ENCODE measurements at regions not wholly inside any gene's neighbourhood (a gene's known extent, or its start where the extent isn't known, plus 50 kb on each side); places are given as distances from the start of the nearest gene placed in this dataset.
A peak's percentile ranks its signal among the peaks of the same experiment; 100 is the strongest.

DNA sequence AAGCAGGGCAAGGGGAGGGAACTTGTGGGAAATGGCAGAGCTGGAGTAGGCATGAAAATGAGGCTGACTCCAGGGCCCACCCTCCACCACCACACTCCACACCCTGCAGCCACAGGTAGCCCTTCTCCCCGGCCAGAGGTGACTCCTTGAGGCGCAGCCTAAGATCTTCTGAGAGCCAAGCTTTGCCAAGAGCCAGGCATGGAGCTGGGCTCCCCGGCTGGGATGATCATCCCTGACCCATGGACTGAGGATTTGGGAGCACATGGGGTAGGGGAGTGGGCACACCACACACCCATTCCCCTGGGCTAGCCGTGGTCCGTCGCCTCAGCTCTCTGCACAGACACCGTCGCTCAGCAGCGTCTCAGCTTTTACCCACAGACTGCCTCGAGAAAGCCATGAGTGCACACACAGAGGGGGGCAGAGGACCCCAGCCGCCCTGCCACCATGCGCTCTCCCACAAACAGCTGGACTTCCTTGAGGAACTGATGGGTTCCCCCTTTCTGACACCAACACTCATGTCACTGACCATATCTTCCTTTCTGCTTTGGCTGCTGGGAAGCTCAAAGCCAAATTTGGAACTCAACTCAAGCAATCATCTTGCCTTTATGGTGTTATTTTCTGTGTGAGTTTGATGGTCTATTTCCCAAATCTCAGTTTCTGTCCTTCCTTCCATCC lies 123.6 kb upstream of the RUNX3 start:
- no peak for DNase-seq

DNA sequence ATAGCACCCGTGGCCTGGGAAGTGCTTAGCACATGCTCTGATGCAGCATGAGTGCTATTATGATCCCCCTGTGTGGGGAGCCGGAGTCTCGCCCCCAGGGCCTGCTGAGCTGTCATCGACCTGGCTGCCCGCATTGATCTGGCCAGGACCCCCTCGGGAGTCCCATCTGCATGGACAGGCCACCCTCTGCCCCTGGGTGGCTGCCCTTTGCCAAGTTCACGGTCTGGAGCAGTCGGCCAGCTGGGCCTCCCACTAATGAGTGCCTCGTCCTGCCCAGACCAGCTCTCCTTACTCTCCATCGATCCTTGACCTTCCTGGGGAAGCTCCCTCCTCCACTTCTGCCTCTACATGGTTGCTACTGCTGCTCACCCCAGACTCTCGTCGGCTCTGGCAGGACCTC lies 121.8 kb upstream of the RUNX3 start:
- DNase-seq: no peak

DNA sequence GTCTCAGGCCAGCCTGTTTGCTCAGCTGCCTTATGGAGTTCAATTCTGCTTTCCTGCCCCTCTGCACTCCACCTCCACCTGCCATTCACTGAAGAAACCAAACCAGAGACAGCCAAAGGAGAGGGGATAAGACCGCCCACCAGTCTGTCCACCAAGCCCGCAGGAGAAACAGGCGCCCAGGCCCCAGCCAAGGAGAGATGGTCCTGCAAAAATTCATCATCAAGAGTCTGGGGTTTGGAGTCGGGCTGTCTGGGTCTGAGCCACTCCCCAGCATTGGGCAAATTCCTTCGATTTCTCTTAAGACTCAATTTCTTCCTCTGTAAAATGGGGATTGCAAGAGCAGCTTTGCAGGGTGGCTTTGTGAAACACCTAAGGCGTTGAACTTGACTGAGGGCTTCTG lies 121.4 kb upstream of the RUNX3 start:
- DNase-seq: no peak

DNA sequence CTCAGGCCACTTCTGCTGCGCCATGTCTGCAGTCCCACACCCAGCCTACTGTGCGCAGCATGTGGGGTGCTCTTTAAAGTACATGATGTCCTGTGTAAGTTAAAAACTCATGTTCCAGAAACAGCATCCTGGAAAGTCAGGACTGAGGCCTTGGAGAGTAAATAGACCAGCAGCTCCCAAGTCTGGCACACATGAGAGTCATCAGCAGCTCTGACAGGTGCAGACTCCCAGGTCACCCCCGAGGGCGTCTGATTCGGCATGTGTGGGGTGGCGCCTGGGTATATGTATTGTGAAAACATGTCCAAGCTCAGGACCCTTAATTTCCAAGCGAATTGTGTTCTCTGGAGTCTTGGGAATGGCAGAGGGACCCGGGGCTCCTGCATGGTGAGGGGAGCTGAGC lies 120.1 kb upstream of the RUNX3 start:
- DNase-seq: no peak

DNA sequence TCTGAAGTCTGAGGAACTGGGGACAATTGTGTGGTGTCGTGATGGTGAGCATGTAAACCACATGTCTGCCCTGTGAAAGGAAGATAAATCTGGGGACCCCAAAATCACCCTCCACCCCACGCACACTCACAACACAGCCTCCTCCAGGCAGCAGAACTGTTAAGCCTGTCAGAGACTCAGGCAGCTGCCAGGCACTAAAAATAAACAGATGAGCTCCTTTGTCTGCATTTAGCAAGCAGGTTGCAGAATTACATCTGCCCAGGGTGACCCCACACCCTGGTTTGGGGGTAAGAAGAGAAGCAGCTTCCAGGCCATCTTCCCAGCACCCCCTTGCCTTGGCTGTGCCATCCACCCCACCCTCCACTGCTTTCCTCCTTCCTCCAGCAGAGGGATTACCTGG lies 119.1 kb upstream of the RUNX3 start:
- no peak for DNase-seq

DNA sequence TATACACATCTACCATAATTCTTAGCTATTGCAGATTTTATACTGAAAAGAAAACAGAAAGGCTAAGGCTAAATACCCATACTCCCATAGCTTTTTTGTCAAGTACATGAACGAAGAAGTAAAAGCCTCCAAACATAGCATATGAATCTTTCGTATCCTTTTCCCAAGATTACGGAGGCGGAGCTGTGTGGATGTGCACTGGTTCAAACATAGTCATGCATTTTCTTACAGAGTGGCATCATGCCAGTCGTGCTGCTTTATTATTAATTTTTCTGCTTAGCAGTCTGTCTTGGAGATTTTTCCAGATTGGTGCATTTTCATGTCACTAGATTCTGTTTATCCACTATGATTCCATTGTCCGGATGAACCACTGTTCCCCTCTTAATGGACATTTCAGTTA lies 118.7 kb upstream of the RUNX3 start:
- DNase-seq: no peak

DNA sequence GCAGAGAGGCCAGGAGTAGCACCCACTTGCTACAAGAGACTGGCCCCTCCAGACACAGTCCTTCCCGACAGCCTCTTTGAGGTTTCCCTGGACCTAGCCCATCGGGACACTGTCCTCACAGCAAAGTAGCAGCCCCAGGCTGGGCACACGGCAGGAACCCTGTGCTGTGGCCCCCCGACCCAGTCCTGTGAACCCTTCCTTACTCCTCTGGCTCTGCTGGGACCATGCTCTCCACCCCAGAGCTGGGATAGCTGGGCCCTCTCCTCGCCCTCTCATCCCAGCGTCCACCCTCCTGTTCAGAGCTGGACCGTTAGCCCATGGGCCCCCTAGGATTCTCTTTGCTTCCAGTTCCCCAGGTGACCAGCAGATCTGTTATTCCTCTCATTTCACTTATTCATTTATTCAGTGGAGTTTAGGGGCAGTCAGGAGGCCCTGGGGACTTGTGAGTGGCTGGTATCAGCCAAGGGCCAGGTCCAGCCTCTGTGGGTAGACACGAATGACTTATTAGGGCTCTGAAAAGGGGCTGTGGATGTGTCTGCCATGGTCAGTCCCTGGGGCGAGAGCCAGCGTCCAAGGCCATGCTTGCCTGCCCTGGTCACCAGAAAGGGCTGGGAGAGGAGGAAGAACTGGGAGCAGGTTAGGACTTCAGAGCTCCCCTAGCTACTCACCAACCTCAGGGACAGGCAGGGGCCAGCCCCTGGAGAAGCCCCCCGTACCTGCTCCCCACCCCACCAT lies 117.6 kb upstream of the RUNX3 start:
- DNase-seq: no peak

DNA sequence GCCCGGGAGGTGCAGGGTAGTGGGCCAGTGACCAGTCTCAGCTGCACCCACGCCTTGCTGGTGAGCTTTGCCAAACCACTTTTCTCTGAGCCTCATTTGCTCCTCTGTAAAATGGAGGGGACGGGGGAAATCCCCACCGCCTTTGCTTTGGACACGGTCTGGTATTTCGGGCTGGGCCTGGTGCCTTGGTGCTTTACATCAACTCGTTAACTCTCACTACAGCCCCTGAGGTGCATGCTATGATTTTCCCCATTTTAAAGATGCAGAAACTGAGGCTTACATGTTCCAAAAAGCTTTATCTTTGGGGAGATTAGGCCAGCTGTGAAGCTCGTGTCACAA lies 116.1 kb upstream of the RUNX3 start:
- no peak for DNase-seq

DNA sequence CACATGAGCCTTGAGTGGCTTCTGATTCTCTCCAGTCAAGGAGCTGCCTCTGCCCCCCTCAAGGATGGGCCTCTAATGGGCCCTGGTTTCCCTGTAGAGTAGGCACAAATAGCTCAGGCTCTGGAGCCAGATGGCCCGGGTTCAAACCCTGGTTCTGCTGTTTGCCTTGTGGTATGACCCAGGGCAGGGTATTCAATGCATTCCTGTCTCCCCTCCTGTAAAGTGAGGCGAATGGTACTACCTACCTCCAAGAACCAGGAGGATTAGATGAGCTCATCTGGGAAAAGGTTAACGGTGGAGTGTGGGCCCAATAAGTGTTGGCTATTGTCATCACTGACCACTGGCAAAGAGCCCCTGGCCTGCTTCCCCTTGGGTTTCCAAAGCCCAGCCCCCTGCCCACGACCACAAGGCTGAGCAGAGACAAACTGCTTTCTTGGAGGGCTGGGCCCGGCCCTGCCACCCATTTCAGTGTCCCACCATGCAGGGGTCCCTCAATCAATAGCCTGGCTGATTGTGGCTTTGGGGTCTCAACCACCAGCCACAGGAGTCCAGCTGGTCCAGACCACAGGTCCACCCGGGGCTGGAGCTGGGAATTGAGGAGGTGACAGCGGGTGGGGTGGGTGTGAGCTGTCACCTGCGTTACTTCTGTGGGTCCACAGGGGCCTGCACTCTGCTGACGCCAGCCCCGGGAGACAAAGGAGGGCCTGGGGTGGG lies 115.6 kb upstream of the RUNX3 start:
- no peak for DNase-seq

DNA sequence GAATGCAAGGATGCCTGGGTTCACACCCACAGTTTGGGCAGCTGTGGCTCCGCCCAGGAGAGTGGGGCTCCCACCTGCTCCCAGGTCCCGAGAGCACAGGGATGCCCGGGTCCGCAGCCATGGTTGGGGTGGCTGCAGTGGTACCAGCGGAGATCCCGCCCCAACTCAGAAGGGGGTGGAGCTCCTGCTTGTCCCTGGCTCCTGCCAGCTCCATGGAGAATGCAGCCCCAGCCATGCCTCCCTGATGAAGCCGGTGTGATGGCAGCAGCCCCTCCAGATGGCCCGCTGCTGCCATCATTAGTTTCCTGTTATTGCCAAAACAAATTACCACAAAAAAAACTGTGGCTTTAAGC lies 113.1 kb upstream of the RUNX3 start:
- DNase-seq: no peak

DNA sequence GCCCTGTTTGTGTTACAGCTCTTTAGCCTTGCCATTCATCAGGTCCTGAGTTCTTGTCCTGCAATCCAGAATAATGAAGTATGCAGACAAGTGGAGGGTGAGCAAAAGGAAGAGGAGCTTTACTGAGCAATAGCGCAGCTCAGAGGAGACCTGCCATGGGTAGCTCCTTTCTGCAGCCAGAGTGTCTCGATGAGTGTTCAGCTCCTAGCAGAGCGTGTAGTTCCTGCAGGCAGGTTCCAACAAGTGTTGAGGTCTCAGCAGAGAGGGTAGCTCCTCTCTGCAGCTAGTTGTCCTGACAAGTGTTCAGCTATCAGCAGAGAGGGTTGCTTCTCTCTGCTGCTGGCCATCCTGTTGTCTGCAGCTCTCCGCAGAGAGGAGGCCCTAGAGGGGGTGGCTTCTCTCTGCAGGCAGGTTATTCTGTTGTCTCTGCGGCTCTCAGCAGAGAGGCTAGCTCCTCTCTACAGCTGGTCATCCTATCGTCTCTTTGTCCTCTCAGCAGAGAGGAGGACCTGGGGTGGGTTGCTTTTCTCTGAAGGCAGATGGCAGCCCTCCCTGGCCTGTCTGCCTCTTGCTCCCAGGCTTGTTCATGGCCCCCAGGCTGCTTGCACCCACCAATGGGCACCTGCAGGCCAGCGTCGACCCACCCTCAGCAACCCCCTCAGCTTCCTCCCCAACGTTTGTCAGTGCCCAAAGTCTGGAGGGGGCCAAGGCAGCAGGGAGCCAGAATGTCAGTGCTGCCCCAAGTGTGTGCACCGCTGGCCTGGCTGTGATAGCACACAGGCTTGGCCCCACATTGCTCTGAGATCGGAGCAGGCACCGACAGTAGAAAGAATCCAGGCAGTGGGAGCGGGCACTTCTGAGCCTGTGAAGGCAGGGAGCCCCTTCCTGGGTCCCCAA lies 112.5 kb upstream of the RUNX3 start:
- no peak for DNase-seq

DNA sequence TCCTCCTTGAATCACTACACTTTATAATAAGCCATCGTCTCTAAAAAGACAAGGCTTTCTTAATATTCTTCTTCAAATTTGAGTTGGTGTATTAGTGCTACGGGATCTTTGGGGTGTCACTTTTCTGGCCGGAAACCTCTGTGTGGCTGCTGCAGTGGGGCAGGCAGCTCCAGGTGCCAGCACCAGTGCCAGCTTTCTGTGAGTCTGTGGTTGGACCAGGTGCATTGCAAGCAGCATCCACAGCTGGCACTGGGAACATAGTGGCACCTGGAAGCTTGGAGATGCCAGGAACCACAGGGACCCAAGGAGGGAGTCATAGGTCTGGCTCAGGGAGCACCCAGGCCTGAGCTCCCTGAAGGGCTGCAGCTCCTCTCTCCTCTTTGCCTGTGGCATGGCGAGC lies 111.8 kb upstream of the RUNX3 start:
- DNase-seq: no peak

DNA sequence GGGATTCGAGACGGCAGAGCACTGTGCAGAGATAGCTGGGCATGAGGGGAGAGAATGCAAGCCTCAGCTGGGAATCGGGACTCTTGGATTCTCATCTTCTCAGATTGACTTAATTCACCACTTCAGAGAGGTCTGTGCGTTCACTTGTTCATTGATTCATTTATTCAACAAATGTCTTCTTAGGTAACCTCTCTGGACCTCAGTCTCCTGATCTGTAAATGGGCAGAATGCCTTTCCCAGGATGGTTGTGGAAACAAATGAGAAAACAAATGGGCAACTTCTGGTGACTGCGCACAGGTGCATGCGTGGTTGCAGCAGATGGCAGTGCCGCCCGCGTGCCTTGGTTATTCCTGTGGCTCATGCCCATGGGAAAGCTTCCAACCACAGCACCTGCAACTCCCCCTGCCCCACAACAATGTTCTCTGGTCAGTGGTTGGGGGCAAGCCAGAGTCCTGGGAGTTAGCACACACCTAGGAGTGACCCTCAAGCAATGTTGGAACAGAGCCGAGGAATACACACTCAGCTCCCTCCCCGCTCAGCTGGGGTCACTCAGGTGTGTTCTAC lies 110.1 kb upstream of the RUNX3 start:
- DNase-seq: no peak

DNA sequence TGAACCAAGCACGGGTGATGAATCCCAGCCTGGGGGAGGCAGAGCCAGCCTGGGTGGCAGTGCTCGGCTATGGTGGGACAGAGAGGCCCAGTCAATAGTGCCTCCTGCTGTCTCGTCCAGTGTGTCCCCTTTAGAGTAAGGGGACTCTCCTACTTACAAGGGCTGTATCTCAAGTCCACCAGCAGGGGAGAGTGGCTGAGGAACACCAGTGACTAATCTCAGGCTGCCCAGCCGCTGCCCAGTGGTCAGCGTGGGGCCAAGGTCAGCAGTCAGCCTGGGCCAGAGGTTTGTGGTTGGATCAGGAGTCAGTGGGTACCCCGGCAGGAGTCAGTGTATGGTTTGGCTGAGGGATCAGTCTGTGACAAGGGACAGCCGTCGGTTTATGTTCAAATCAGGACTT lies 109.2 kb upstream of the RUNX3 start:
- no peak for DNase-seq

DNA sequence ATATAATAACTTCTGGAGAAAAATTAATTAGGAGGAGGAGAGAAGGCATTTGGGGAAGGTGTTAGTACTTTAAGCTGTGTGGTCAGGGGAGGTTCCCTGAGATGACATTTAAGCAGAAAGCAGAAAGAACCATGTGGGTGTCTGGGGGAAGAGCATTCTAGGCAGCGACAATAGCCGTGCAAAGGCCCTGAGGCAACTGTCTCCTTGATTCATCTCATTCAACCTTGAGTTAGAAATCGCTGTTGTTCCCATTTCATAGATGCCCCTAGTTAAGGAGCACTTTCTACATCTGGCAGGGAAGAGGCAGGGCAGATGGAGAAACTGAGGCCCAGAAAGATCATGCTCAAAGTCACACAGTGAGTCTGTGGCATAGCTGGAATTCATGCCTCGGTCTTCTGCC lies 108.6 kb upstream of the RUNX3 start:
- DNase-seq: no peak

DNA sequence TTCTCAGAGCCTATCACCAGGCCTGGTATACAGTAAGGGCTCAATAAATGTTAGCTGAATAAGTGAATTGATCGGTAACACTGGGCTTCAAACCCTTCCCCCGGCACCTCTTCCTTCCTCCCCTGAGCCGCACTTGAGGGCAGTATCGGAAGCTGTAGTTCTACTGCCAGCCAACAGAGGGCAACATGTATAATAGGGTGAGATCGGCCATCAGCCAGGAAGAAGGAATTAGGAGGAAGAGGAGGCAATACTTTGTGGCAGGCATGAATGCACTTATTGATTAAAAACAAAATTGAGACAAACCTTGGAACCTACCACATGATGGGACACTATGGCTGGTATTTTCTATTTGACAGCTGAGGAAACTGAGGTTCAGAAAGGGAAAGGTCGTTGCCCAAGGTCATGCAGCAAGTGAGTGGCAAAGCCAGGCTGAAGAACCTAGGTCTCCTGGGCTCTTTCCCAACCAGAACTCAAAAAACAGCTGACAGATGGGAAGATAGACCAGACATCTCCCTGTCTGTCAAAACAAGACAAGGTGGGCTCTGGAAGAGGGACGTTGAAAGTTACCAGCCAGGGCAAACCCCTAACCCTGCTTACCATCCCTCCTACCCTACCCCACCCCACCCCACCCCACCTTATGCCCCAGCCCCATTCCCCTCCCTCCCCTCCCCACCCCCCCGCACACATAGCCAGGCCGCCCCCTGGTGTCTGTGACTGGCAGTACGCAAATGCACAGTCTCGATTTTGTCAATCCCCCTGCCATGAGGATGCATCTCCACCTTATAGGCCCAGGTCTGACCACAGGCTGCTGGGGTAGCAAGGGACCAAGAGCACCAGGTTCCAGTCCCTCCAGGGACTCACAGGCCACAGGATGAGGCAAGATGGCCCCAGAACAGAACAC lies 107.3 kb upstream of the RUNX3 start:
- DNase-seq: peak; percentile 64 to 65

DNA sequence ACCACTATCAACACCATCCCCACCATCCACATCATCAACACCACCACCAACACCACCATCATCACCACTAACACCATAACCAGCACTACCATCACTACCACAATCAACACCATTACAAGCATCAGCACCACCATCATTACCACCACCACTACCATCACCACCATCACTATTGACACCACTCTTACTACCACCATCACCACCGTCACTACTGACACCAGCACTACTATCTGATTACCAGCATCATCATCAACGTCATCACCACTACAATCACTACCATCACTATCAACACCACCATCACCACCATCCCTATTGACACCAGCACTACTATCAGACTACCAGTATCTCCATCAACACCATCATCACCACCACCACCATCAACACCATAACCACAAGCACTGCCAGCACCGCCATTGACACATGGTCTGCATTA lies 106.1 kb upstream of the RUNX3 start:
- no peak for DNase-seq

DNA sequence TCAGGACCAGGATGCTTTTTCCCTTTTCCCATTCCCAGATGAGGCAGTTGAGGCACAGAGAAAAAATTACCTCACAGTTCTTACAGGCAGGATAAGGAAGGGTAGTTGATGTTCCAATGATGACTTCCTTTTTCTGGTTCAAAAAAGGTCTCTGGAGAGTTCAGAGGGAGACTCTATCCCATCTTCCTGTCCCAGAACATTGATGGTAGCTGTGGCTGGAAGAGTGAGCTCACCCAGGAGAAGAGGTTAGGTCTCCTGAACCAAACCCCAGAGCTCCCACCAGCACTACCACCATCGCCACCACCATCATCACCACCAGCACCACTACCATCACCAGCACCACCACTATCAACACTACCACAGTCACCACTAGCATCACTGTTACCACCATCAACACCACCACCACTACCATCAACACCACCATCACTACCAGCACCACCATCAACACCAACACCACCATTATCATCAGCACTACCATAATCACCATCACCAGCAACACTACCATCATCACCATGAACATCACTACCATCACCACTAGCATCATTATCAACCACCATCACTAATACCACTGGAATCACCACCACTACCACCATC lies 105.5 kb upstream of the RUNX3 start:
- DNase-seq: no peak

DNA sequence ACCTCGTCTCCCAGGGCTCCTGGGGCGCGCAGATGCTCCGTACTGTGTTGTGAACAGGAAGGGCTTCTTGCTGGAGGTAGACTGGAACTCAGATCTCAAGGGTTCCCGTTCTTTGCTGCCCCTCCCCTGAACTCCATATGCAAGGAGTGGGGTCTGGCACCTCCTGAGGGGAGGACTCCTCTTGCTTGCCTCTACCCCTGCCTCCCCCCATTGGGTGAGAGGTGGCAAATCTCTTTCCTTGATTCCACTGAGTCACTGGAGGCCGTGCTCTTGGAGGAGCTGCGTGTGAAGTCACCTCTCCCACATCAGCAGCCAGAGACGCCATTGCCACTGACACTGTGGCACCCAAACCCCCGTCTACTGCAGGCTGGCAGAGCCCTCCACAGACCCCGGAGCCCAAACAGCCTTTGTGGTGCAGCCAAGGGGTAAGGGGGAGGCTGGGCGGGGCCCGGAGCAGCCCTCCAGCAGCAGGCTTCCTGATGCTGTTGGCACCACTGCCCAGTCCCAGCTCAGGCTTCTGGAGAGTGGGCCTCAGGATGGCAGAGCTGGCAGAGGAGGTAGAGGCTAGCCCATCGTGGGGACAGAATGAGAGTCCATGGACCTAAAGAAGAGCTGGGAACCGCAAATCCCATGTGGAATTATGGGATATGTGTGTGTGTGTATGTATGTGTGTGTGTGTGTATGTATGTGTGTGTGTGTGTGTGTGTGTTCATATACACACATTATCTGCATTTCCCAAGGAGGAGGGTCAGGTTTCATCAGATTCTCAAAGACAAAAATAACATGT lies 104.9 kb upstream of the RUNX3 start:
- DNase-seq: no peak

DNA sequence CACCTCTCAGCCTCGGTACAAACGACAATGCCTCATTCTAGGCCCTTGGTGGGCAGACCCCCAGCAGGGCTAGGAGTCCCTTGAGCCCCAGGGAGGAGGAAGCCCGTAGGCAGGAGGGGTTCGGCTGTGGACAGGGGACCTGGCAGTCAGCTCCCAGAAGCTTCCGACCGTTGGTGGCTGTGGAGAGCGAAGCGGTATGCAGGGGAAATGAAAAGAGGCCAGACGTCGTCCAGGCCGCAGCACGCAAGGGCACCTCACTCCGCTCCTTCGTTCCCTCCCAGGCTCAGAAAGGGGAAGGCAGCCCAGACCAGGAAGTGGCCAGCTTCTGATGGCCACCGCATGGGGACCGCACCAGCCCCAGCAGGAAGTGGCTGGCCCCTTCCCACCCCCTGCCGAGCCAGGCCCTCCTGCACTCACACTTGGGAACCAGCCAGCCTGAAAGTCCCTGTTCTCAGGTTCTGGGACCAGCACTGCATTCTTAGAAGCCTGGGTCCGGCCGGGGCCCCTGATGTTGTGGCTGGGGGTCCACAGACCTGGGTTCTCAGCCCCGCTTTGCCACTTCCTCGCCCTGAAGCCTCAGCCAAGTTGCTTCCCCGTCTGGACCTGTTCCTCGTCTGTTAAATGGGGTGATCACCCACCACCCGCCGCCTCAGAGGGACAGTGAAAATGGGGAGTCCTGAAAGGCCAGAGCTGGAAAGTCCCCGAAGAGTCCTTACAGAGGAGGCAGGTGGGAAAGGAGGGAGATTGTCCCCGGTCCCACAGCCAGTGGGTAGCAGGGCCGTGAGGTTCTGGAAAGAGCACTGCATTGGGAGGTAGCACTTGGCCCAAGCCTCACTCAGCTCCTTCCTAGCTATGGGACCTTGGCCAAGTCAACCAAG lies 104.0 kb upstream of the RUNX3 start:
- no peak for DNase-seq
